ENCODE measurements at regions not wholly inside any gene's neighbourhood (a gene's known extent, or its start where the extent isn't known, plus 50 kb on each side); places are given as distances from the start of the nearest gene placed in this dataset.

- DNase-seq (ENCODE audit: low read depth): no peak
Observed at GRCh38 chr20:22791877-22792525, 207.6 kb upstream of the FOXA2 start.

GRCh38 chr20:22794200-22794599 is 209.8 kb upstream of the FOXA2 start:
- no peak for DNase-seq (ENCODE audit: low read depth)

DNA sequence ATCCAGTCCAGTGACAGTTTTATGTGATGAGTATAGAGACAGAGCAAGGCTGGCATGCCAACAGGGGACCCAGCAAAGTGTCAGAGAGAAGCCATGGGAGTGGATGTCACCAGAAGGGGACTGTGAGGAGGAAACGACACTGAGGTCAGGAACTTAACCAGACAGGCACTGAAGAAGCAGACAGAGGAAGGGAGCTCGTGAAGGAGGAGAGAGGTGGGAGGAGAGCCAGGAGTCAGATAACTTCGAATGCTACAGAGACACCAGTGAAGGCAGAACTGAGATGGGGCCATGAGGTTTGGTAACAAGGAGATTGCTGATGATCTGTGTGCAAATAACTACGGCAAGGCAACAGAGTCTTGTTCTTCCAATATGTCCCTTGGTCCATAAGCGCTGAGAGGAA is 211.1 kb upstream of the FOXA2 start:
- no peak for DNase-seq (ENCODE audit: low read depth)

GRCh38 chr20:22795871-22796270 is 211.5 kb upstream of the FOXA2 start:
- DNase-seq (ENCODE audit: low read depth): no peak

DNA sequence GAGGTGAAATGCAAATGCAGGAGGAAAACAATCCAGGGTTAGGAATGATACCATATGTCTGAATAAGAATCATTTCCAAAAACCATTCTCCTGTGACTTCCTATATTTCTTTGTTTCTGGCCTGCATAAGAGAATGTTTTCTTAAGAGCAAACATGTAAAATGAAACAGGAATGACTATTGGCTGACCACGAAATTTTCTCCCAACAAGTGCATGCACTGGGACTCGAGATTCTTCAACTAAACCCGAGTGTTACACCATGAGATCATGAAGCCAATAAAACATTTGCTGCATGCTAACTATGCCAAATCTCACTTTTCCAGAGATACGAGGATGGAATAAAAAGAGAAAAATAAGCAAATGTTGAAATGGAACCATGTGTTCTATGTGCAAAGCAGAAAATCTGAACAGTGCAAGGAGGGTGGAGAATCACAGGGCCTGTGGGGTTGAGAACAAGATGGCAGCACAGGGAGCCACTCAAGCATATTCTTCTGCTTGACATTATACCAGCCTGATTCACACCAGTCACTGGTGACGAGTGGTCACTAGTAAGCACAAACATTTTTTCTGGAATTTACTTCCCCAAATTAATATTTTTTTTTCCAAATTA is 212.2 kb upstream of the FOXA2 start:
- no peak for DNase-seq (ENCODE audit: low read depth)

DNA sequence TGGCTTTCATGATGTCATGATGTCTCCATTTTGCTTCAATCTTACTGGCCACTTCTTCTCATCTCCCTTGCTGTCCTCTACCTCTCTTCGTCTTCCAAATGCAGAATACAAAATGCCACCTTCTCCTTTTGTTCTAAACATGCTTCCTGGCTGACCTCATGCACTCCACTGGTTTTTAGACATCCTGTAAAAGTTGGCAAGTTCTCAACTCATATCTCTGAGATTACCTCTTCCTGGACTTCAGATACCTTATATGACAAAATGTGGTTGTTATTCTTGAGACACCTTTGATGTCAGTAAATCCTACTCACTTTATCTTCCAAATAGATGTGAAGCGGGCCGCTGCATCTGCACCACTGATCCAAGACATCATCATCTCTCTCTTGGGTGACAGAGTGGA is 212.7 kb upstream of the FOXA2 start:
- no peak for DNase-seq (ENCODE audit: low read depth)

DNA sequence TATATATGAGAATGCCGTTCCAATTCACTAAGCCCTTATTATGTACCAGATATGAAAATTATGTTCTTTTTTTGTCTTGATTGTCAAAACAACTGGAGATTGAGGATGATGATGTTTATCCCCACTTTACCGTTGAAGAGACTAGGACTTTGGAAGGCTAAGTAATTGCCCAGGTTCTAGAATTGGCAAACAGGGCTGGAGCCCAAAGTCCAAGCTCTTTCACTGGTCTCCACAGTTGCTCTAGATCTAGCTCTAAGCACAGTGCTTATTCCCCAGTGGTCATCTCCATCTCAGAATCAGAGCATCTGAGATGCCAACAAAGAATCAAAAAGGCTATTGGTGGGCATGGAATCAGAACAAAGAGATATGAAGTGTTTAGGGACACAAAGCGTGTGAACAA is 215.3 kb upstream of the FOXA2 start:
- DNase-seq (ENCODE audit: low read depth): no peak

DNA sequence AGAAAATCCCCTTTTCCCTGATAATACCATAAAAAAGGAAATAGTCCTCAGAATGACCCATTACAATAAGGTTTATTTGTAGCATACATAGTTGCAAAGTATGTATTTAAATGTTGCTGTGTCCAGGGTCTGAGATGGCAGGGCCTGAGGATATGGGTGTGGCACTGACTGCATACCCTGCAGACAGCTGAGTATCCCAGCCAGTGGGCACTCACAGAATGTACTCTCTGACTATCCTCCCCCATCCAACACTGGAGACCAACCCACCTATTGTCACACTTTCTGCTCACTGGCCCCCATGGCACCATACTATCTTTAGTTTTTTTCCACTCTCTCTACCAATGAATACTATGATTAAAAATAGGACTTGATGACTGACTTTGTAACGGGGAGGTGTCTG is 215.8 kb upstream of the FOXA2 start:
- DNase-seq (ENCODE audit: low read depth): no peak

GRCh38 chr20:22801528-22801927 is 217.2 kb upstream of the FOXA2 start:
- DNase-seq (ENCODE audit: low read depth): no peak

- DNase-seq (ENCODE audit: low read depth): no peak
Observed at GRCh38 chr20:22802296-22802695, 217.9 kb upstream of the FOXA2 start.

DNA sequence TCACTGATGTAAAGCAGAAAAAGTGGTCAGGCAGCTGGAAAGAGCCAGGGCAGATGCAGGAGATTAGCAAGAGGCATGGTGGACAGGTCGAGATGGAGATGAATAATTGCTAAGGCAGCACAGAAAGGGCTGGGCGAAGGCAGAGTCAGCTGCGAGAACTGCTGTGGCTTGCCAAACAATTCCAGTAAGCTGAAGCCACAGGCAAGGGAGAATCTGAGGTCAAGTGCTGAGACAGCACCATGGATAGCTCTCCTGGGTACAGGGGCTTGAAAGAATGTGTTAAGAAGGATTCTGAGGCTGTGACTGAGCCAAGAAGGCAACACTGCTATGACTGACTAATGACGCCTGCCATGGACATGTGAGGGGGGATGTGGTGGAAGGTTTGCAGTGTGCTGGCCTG is 220.8 kb upstream of the FOXA2 start:
- no peak for DNase-seq (ENCODE audit: low read depth)

DNA sequence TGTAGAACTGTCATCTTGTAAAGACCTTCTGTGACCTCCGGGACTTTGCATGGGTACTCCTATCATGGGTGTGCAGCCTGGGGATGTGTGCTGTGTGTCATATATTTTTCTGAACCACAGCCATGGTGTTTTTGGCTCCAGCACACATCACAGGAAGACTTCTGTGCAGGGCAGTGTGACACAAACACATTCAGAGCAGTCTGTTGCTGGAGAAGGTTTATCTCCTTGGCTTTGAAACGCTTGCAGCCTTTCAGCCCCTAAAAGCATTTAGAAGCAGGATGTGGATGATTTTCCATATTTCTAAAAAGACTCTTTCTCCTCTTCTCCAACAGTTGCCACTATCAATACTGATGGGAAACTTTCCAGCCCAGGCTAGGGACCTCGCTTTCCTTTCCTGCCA is 221.6 kb upstream of the FOXA2 start:
- no peak for DNase-seq (ENCODE audit: low read depth)

DNA sequence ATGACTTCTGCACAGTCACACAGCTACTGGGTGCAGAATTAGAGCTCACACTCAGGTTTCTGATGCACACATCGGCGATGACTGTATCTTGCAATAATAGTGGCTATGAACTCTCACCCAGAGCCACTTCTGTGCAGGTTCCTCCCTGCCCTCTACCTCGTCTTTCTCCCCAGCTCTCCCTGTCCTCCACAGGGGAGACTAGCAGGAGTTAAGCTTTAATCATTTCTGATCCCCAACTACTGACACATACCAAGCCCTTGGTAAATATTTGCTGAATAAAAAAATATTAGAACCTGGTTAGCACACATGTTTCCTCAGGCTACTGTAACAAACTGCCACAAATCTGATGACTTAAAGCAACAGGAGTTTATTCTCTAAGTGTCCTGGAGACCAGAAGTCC is 222.7 kb upstream of the FOXA2 start:
- DNase-seq (ENCODE audit: low read depth): no peak

DNA sequence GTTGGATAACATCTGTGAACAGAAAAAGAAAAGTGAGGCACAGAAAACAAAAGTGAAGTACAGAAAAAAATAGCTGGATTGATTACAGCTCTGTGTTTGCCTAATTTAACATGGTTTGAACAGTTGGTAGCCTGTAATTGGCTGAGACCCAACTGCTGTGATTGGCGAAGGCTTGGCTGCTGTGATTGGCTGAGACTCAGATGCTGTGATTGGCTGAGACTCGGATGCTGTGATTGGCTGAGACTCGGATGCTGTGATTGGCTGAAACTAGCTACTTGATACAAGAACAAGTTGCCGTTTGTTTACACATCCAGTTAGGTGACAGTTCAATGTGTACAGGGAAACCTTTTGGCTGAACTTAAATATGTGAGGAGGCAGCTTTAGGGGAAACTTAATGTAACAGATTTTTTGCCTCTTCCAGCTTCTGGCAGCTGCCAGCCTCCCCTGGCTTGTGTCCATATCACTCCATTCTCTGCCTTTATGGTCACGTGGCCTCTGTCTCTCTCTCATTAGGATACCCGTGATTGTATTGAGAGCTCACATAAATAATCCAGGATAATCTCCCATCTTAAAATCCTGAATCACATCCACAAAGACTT is 223.4 kb upstream of the FOXA2 start:
- no peak for DNase-seq (ENCODE audit: low read depth)

GRCh38 chr20:22808628-22809027 is 224.3 kb upstream of the FOXA2 start:
- no peak for DNase-seq (ENCODE audit: low read depth)

DNA sequence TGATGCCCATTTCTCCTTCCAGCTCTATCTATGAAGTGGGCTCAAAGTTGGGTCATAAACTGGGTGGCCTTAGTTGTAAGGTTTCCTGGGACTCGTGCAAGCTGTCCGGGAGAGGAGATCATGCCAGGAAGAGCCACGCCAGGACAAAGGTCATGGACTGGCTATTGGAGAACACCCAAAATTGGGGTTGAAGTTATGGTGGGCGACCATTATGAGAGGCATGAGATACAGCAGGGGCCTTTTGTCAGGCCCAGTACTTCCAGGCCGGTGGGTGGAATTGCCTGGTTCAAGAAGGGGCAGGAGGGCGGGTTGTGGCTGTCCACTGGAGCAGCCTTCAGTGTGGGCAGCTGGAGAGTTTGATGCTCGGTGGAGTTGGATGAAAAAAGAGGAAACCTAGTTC is 225.1 kb upstream of the SSTR4 start:
- DNase-seq (ENCODE audit: low read depth): no peak

- DNase-seq (ENCODE audit: low read depth): no peak
Observed at GRCh38 chr20:22810626-22811569, 224.2 kb upstream of the SSTR4 start.

GRCh38 chr20:22814471-22815205 is 220.5 kb upstream of the SSTR4 start:
- DNase-seq (ENCODE audit: low read depth): no peak

DNA sequence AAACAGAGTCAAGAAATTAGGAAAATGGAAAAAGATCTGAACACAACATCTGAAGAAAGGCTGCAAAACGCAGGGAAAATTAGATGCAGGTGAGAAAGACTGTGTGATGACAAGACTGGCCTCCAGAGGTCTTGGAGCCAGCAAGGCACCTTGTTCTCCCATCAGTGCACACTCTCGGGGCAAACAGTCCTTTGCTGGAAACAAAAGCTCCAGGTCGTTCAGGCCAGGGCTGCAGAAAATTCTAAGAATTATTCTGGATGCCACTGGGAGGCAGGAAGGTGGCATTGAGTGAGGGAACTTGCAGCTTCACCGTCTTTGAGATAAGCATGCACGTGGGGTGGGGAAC is 219.9 kb upstream of the SSTR4 start:
- DNase-seq (ENCODE audit: low read depth): no peak

GRCh38 chr20:22815603-22816315 is 219.4 kb upstream of the SSTR4 start:
- no peak for DNase-seq (ENCODE audit: low read depth)

GRCh38 chr20:22818636-22819035 is 216.5 kb upstream of the SSTR4 start:
- no peak for DNase-seq (ENCODE audit: low read depth)

- DNase-seq (ENCODE audit: low read depth): no peak
Observed at GRCh38 chr20:22819112-22819511, 216.0 kb upstream of the SSTR4 start.
